Memory B cell (primary cell): ENCODE measurements at regions not wholly inside any gene's neighbourhood (a gene's known extent, or its start where the extent isn't known, plus 50 kb on each side); places are given as distances from the start of the nearest gene placed in this dataset.
"Not testable (repeated sequence)": the region's sequence is repeated elsewhere in the genome, so short reads cannot be mapped to it uniquely, and the experiment has no call there.

Experiments
- ATAC-seq: fragments of 150-1000 bp; cut with Tn5 transposase; 2 replicates; pipeline ENCODE4 v1.10.0; 2021; ENCODE audit warnings: low read depth, mild to moderate bottlenecking, moderate library complexity
- DNase-seq, 2 donors: peaks; one replicate each; pipeline ENCODE4 v3.0.0; 2022; ENCODE audit warnings: low spot score in 2 of 2
- H3K27ac Mint-ChIP-seq: one replicate; pipeline ENCODE4 v1.8.0; 2022; ENCODE audit warnings: mild to moderate bottlenecking, moderate library complexity, mixed read lengths
- H3K27me3 Mint-ChIP-seq: one replicate; pipeline ENCODE4 v1.8.0; 2022; ENCODE audit warnings: mixed read lengths
- H3K36me3 Mint-ChIP-seq: one replicate; pipeline ENCODE4 v1.8.0; 2022; ENCODE audit warnings: mild to moderate bottlenecking, mixed read lengths
- H3K4me1 Mint-ChIP-seq: one replicate; pipeline ENCODE4 v1.8.0; 2022; ENCODE audit warnings: mixed read lengths
- H3K4me3 Mint-ChIP-seq: one replicate; pipeline ENCODE4 v1.8.0; 2022; ENCODE audit warnings: mild to moderate bottlenecking, moderate library complexity, mixed read lengths
- H3K9me3 Mint-ChIP-seq: one replicate; pipeline ENCODE4 v1.8.0; 2022; ENCODE audit warnings: mixed read lengths

DNA sequence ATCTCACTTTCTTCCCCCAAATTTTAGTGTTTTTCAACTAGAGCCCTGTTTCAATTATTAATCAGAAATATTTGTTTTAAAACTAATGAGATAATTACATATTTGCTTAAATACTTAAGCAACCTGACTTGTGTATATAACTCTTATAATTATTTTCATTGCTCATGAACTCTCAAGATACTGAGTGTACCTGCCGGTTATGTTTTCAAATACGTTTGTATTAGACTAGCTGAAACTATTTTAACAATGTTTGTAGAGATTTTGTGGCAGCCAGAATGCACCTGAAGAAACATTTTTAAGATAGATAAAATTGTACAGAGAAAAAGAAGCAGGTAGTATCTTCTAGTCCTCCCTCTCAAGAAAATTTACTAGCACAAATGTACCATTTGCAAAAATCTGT lies 140.6 kb upstream of the CXADR start:
- no peak for ATAC-seq
- no peak overlapping the region for H3K4me3 Mint-ChIP-seq

GRCh38 chr21:17386498-17386897 lies 126.3 kb upstream of the CXADR start:
- H3K27ac Mint-ChIP-seq, result no peak overlapping the region
- no peak for ATAC-seq
- H3K4me3 Mint-ChIP-seq, result no peak overlapping the region
- peaks cover 2% of the 10 kb centered on the region for H3K9me3 Mint-ChIP-seq
- no peaks in the 10 kb centered on the region for H3K4me1 Mint-ChIP-seq
- no peak for DNase-seq
- no peaks in the 10 kb centered on the region for H3K36me3 Mint-ChIP-seq
- H3K27me3 Mint-ChIP-seq, result no peaks in the 10 kb centered on the region

More for the DNA sequence above, 140.6 kb upstream of the CXADR start:
- no peak overlapping the region for H3K27ac Mint-ChIP-seq
- no peaks in the 10 kb centered on the region for H3K36me3 Mint-ChIP-seq
- peaks cover 5% of the 10 kb centered on the region for H3K9me3 Mint-ChIP-seq
- H3K27me3 Mint-ChIP-seq, result no peaks in the 10 kb centered on the region
- no peak for DNase-seq
- no peaks in the 10 kb centered on the region for H3K4me1 Mint-ChIP-seq

DNA sequence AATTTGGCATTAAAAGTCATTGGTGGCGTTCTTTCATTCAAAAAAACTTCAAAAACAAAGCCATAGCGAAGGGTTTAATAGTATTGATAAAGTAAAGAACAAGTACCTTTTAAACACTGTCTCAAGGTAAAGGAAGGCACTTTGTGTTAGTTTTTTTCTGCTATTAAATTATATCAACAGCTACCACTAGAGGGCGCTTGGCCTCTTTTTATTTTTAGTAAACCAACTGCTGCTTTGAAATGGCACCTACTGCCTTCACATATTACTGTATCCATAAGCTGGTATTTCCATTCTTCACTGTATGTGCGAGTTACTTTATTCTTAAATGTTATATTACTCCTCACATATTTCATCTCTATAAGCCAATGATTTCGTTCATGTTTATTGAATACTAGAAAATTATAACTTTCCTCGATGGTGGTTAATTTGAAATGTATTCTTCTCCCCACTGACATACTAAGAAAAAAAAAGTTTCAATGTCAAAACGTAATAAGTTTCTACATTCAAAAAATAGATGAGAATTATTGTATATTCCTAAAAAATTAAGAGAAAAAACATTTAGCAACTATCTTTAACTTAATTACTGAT lies 125.7 kb upstream of the CXADR start:
- H3K27me3 Mint-ChIP-seq, result no peaks in the 10 kb centered on the region
- no peak for ATAC-seq
- DNase-seq, result peak; percentile 21 to 45
- no peaks in the 10 kb centered on the region for H3K36me3 Mint-ChIP-seq
- no peak overlapping the region for H3K27ac Mint-ChIP-seq
- H3K4me3 Mint-ChIP-seq, result no peak overlapping the region
- peaks cover 2% of the 10 kb centered on the region for H3K9me3 Mint-ChIP-seq
- H3K4me1 Mint-ChIP-seq, result no peaks in the 10 kb centered on the region

- DNase-seq (no peak), ATAC-seq (no peak)
- Mint-ChIP-seq H3K4me1 (no peaks in the 10 kb centered on the region), H3K27ac (no peak overlapping the region), H3K9me3 (no peaks in the 10 kb centered on the region), H3K4me3 (no peak overlapping the region), H3K36me3 (no peaks in the 10 kb centered on the region), H3K27me3 (no peaks in the 10 kb centered on the region)
Measured at GRCh38 chr21:17388226-17388625, 124.6 kb upstream of the CXADR start.

- Mint-ChIP-seq H3K9me3 (no peaks in the 10 kb centered on the region), H3K27ac (no peak overlapping the region), H3K4me3 (no peak overlapping the region), H3K36me3 (no peaks in the 10 kb centered on the region), H3K4me1 (no peaks in the 10 kb centered on the region), H3K27me3 (no peaks in the 10 kb centered on the region)
- no peak for ATAC-seq
- no peak for DNase-seq
Measured at GRCh38 chr21:17389311-17389710, 123.5 kb upstream of the CXADR start.

- Mint-ChIP-seq H3K27me3 (peaks cover 2% of the 10 kb centered on the region), H3K36me3 (no peaks in the 10 kb centered on the region), H3K9me3 (no peaks in the 10 kb centered on the region), H3K27ac (no peak overlapping the region), H3K4me1 (no peaks in the 10 kb centered on the region), H3K4me3 (no peak overlapping the region)
- no peak for ATAC-seq
- DNase-seq, result no peak
Measured at GRCh38 chr21:17390569-17390968, 122.3 kb upstream of the CXADR start.

- no peak for DNase-seq
Measured at GRCh38 chr21:17391811-17392340, 121.0 kb upstream of the CXADR start.

GRCh38 chr21:17393413-17393812 lies 119.4 kb upstream of the CXADR start:
- Mint-ChIP-seq H3K36me3 (no peaks in the 10 kb centered on the region), H3K9me3 (no peaks in the 10 kb centered on the region), H3K27ac (no peak overlapping the region), H3K27me3 (peaks cover 2% of the 10 kb centered on the region), H3K4me3 (no peak overlapping the region), H3K4me1 (no peaks in the 10 kb centered on the region)
- DNase-seq (no peak), ATAC-seq (no peak)

More at GRCh38 chr21:17391811-17392340, 121.0 kb upstream of the CXADR start:
- no peaks in the 10 kb centered on the region for H3K4me1 Mint-ChIP-seq
- H3K4me3 Mint-ChIP-seq, result no peak overlapping the region
- peaks cover 2% of the 10 kb centered on the region for H3K27me3 Mint-ChIP-seq
- no peak for ATAC-seq
- no peaks in the 10 kb centered on the region for H3K9me3 Mint-ChIP-seq
- H3K27ac Mint-ChIP-seq, result no peak overlapping the region
- no peaks in the 10 kb centered on the region for H3K36me3 Mint-ChIP-seq

DNA sequence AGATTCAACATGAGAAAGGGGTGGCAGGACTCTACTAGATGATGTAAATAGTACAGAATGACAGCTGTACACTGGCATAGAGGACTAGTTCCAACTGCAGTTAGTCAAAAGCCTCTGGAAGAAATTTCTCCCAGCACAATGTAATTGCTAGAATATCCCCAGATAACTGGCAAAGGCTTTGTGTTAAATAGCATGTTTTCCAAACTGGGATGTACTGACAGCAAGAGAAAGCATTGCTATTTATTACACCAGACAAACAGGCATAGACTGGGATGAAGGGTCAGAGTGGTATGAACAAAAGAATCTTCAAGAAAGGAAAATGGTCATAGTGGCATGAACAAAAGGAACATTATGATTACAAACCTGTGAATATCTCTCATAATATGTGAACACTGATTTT lies 115.9 kb upstream of the CXADR start:
- Mint-ChIP-seq H3K36me3 (no peaks in the 10 kb centered on the region), H3K27ac (no peak overlapping the region), H3K4me3 (no peak overlapping the region), H3K9me3 (no peaks in the 10 kb centered on the region), H3K27me3 (peaks cover 2% of the 10 kb centered on the region), H3K4me1 (no peaks in the 10 kb centered on the region)
- DNase-seq, result no peak
- ATAC-seq, result no peak

- Mint-ChIP-seq H3K4me3 (no peak overlapping the region), H3K36me3 (no peaks in the 10 kb centered on the region), H3K27me3 (peaks cover 2% of the 10 kb centered on the region), H3K27ac (no peak overlapping the region), H3K4me1 (no peaks in the 10 kb centered on the region), H3K9me3 (no peaks in the 10 kb centered on the region)
- DNase-seq, result no peak
- no peak for ATAC-seq
Measured at GRCh38 chr21:17397703-17398102, 115.1 kb upstream of the CXADR start.

DNA sequence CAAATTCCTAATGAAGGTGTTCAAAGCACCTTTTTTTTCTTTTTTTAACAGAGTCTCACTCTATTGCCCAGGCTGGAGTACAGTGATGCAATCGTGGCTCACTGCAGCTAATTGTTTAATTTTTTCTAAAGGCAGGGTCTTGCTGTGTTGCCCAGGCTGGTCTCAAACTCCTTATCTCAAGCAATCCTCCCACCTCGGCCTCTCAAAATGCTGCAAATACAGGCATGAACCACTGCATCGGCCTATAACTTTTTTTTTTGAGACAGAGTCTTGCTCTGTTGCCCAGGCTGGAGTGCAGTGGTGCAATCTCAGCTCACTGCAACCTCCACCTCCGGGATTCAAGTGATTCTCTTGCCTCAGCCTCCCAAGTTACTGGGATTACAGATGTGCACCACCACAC lies 113.9 kb upstream of the CXADR start:
- not testable (repeated sequence) for H3K27me3 Mint-ChIP-seq, DNase-seq, ATAC-seq, H3K4me3 Mint-ChIP-seq, H3K27ac Mint-ChIP-seq, H3K36me3 Mint-ChIP-seq, H3K9me3 Mint-ChIP-seq, H3K4me1 Mint-ChIP-seq

GRCh38 chr21:17402937-17403336 lies 109.9 kb upstream of the CXADR start:
- no peaks in the 10 kb centered on the region for H3K36me3 Mint-ChIP-seq
- H3K4me1 Mint-ChIP-seq, result no peaks in the 10 kb centered on the region
- no peak overlapping the region for H3K4me3 Mint-ChIP-seq
- H3K9me3 Mint-ChIP-seq, result peaks cover 2% of the 10 kb centered on the region
- no peak for ATAC-seq
- H3K27me3 Mint-ChIP-seq, result no peaks in the 10 kb centered on the region
- DNase-seq, result no peak
- H3K27ac Mint-ChIP-seq, result no peak overlapping the region

DNA sequence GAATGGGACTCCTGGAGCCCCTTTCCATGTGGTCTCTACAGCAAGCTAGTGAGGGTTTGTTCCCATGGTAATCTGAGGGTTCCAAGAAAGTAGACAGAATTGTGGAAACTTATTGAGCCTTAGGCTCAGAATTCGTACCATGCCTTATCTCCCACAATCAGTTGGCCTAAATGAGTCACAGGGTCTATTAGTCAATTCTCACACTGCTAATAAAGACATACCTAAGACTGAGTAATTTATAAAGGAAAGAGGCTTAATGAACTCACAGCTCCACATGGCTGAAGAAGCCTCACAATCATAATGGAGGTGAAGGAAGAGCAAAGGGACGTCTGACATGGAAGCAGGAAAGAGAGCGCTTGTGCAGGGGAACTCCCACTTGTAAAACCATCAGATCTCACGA lies 106.6 kb upstream of the CXADR start:
- H3K4me1 Mint-ChIP-seq, result no peaks in the 10 kb centered on the region
- ATAC-seq (no peak), DNase-seq (no peak)
- H3K9me3 Mint-ChIP-seq, result peaks cover 4% of the 10 kb centered on the region
- no peak overlapping the region for H3K4me3 Mint-ChIP-seq
- H3K27me3 Mint-ChIP-seq, result no peaks in the 10 kb centered on the region
- H3K36me3 Mint-ChIP-seq, result no peaks in the 10 kb centered on the region
- H3K27ac Mint-ChIP-seq, result no peak overlapping the region

GRCh38 chr21:17414766-17415165 lies 98.1 kb upstream of the CXADR start:
- Mint-ChIP-seq H3K4me3 (no peak overlapping the region), H3K9me3 (no peaks in the 10 kb centered on the region), H3K36me3 (no peaks in the 10 kb centered on the region), H3K27ac (no peak overlapping the region), H3K27me3 (peaks cover 5% of the 10 kb centered on the region), H3K4me1 (no peaks in the 10 kb centered on the region)
- DNase-seq (no peak), ATAC-seq (no peak)

- no peak overlapping the region for H3K4me3 Mint-ChIP-seq
- no peak for DNase-seq
- no peak overlapping the region for H3K27ac Mint-ChIP-seq
- no peak for ATAC-seq
- no peaks in the 10 kb centered on the region for H3K4me1 Mint-ChIP-seq
- peaks cover 5% of the 10 kb centered on the region for H3K27me3 Mint-ChIP-seq
- H3K36me3 Mint-ChIP-seq, result no peaks in the 10 kb centered on the region
- H3K9me3 Mint-ChIP-seq, result no peaks in the 10 kb centered on the region
Measured at GRCh38 chr21:17416139-17416538, 96.7 kb upstream of the CXADR start.
